GM12874 (cell line): ENCODE measurements at regions not wholly inside any gene's neighbourhood (a gene's known extent, or its start where the extent isn't known, plus 50 kb on each side); places are given as distances from the start of the nearest gene placed in this dataset.

Source experiments
- TF ChIP-seq, protein P1 (sequence below): IDR thresholded peaks from 2 replicates; pipeline ENCODE4 v1.5.1; 2011; ENCODE audit warnings: low read depth, mild to moderate bottlenecking, control low read depth, low read length, moderate library complexity; ENCODE audit not compliant: insufficient read depth

DNA sequence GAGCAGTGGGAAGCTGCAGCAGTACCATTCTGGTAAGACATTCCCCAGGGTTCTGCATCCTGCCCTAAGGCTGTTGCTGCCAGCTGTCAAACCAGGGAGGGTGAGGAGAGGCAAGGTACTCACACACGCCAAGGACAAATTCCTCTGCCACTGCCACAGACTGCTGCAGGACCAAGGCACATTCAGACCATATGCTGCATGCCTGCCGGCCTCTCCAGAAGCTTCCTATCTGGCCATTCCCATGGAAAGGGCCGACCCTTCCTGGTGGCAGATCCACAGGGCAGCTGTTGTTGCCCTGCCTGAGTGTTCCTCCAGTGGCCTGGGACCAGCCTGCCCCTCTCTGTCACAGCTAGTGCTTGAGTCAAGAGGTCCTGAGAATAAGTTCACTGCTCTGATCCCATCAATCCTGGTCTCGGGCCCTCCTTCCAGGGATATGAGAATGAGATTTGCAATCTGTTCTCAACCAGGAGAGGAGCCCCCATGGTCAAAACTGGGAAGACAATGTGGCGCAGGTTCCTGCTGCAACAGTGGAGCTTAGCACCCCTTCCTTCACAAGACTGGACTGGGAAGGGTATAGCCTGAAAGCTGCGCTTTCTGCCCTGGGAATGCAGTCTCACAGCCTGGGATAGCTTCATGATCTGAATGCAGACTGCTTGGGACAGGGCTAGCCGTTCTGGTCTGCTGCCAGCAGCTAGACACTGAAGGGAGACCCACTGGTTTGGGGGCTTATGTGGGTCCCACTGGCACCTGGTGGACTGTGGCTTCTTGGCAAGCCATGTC, 342.5 kb upstream of the NDST3 start:
- TF ChIP-seq, protein P1, sequence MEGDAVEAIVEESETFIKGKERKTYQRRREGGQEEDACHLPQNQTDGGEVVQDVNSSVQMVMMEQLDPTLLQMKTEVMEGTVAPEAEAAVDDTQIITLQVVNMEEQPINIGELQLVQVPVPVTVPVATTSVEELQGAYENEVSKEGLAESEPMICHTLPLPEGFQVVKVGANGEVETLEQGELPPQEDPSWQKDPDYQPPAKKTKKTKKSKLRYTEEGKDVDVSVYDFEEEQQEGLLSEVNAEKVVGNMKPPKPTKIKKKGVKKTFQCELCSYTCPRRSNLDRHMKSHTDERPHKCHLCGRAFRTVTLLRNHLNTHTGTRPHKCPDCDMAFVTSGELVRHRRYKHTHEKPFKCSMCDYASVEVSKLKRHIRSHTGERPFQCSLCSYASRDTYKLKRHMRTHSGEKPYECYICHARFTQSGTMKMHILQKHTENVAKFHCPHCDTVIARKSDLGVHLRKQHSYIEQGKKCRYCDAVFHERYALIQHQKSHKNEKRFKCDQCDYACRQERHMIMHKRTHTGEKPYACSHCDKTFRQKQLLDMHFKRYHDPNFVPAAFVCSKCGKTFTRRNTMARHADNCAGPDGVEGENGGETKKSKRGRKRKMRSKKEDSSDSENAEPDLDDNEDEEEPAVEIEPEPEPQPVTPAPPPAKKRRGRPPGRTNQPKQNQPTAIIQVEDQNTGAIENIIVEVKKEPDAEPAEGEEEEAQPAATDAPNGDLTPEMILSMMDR: no peak

DNA sequence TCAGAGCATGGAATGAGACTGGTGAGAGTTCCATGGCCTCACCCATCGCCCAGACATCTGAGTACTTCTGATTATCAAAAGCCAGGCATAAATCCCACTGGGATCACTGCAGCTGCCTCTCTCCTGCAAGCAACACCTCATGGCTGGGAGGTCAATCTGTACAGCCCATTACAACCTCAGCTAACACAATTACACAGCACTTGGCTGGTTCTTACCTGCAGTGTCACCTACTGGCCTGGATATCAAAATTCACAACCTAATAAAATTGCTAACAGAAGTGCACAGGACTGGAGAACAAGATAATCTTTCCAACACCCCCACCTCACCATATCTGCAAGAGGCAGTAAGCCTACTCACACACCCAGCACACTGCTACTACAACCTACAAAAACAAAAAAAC, 341.7 kb upstream of the NDST3 start:
- TF ChIP-seq, protein P1: no peak

DNA sequence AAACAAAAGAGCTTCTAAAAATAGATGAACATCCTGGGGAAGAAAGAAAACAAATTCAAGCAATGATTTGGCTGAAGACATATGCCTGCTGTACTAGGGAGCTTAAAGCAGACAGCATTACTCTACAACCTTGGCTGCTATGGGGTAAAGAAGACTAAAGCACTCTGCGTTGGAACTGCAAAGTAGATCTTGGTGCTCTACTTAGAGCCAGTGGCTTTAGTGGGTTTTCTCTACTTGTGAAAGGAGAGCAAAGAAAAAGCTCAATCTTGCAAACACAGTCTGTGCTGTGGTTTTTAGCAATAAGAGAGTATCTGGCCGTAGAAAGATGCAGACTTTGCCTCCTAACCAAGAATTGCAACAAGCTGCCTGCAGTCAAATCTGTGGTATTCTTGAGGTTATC, 334.7 kb upstream of the NDST3 start:
- TF ChIP-seq, protein P1: no peak

DNA sequence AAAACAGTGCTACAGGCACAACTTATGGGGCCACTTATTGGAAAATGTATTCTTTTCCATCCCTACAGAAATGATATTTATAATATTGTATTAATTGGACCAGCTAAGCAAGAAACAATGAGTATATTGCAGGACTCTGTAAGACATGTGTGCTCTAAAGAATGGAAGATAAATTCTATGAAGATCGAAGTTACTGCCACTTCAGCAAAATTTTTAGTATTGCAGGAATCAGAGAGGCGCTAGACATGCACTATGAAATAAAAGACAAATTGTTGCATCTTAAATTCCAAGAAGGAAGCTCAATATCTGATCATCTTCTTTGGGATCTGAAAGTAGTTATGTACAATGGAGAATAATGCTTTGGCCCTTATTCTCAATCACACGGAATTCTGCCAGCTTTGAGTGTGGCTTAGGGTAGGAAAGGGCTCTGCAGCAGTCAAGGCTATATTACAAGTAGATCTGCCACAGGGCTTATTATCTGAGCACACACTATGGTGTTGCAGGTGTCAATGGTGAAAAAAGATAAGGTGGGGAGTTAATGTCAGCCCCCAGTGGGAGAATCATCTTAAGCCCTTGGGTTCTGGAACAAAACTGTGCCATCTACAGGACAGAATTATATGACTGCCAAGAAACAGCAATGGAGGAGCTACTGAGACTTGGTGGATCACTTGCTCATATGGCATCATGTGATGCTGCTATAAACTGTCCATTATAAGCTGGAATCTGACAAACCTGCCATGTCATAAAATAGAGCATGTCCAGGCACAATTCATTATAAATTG, 334.0 kb upstream of the NDST3 start:
- TF ChIP-seq, protein P1: 0 out of 2 replicates have a peak, but pooled peaks have one; percentile 24

DNA sequence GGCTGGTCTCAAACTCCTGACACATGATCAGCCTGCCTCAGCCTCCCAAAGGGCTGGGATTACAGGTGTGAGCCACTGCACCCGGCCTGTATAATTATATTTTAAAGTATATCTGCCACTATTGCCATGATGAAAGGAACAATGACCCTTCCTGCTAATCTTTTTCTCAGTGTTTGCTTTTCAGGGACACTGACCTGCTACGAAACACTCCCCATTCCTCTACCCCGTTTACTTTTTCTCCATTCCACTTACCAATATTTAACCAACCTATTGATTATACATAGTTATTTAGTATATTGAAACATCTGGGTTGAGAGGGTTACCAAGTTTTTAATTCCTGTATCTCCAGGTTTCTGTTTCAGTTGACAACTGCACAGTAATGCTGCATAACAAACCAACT, 331.9 kb upstream of the NDST3 start:
- TF ChIP-seq, protein P1: no peak

DNA sequence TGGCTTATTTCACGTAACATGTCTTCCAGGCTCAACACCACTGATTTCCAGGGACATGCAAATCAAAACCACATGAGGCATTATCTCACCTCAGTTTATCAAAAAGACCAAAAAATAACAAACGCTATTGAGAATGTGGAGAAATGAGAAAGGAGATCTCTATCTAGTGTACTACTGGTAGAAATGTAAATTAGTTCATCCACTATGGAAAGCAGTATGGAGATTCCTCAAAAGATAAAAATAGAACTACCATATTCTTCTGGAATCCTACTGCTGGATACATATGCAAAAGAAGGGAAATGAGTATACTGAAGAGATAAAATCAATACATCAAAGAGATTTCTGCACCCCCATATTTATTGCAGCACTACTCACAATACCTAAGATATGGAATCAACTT, 329.6 kb upstream of the NDST3 start:
- TF ChIP-seq, protein P1: no peak

DNA sequence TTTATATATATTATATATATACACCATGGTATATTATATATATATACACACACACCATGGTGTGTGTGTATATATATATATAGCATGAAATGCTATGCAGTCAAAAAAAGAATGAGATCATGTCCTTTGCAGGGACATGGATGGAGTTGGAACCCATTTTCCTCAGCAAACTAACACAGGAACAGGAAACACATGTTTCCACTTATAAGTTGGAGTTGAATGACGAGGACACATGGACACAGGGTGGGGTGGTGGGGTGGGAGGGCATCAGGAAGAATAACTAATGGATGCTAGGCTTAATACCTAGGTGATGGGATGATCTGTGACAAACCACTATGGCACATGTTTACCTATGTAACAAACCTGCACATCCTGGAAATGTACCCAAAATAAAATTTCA, 293.6 kb upstream of the NDST3 start:
- TF ChIP-seq, protein P1: no peak
